NCI-H2227 treated with DMSO at 0.1 percent for 48 hours (cell line): ENCODE measurements at regions not wholly inside any gene's neighbourhood (a gene's known extent, or its start where the extent isn't known, plus 50 kb on each side); places are given as distances from the start of the nearest gene placed in this dataset.

Experiments
- DNase-seq: peaks from one replicate; lab custom pipeline; 2025; lab: John Stamatoyannopoulos, UW

GRCh38 chr6:19268117-19268516 is 569.1 kb upstream of the ID4 start:
- DNase-seq = no peak

DNA sequence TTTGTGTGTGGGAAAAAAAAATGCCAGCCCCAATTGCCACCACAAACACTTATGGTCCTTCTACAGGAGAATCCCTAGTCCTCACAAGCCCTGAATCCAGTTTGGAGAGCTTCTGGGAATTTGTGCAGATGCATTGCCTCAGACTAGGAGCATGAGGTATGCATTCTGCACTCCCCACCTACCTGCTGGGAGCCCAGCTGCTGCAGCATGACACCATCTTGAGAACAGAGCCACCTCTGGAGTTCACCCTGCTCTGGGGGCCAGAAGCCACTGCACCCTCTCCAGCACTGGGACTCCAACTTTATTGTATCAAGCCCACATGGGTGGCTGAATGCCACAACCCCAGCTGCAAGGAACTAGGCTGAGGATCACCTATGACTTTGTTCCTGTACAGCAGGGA is 568.5 kb upstream of the ID4 start:
- DNase-seq = no peak

GRCh38 chr6:19269341-19269898 is 567.8 kb upstream of the ID4 start:
- DNase-seq = no peak

DNA sequence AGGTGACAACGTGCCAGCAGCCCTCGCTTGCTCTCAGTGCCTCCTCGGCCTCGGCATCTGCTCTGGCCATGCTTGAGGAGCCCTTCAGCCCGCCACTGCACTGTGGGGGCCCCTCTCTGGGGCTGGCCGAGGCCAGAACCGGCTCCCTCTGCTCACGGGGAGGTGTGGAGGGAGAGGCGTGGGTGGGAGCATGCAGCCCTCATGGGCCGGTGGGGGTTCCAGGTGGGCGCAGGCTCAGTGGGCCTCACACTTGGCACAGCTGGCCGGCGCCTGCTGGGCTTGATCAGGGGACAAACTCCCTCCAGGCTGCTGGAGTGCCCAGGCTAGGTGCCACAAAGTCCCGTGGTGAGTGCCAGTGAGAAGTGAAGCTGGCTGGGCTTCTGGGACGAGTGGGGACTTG is 566.6 kb upstream of the ID4 start:
- DNase-seq = no peak

- DNase-seq = no peak
Measured at GRCh38 chr6:19279273-19279684, 557.9 kb upstream of the ID4 start.

GRCh38 chr6:19287928-19288327 is 549.2 kb upstream of the ID4 start:
- DNase-seq = no peak

GRCh38 chr6:19289457-19289856 is 547.7 kb upstream of the ID4 start:
- no peak for DNase-seq

DNA sequence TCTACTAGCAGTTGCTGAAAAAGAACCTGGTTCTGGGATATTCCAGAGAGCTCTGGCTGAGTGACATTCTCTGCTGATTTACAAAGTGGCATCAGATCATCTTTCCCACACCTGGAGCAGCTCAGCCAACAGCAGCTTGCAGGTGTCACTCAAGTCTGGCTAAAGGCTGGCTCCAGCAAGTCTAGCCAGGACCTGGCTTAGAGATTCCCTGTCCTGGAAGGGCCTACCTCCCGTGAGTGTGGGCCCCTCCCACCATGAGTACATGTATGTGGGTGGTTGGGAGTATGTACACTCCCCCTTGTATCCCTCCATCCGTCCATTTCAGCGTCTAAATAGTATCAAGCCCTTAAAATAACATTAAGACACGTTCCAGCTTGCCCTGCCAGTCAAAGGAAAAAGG is 539.3 kb upstream of the ID4 start:
- no peak for DNase-seq

DNA sequence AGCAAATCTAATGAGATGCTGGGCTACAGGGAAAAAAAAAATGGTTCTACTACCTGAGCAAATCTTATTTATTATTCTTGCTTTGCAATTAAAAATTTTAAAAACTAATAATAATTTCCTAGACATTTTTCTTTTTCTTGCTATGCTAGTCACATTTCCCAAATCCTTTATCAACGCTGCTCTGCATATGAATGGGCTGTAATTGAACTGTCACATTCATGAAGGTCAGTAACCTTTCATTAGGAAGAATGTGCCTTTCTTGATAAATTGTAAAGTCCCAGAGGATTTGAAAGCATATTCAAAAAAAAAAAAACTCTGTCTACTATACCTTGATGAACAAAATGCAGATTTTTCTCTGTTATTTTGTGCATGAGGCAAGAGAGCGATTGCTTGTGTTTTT is 538.7 kb upstream of the ID4 start:
- DNase-seq = no peak

GRCh38 chr6:19299129-19299528 is 538.0 kb upstream of the ID4 start:
- no peak for DNase-seq

DNA sequence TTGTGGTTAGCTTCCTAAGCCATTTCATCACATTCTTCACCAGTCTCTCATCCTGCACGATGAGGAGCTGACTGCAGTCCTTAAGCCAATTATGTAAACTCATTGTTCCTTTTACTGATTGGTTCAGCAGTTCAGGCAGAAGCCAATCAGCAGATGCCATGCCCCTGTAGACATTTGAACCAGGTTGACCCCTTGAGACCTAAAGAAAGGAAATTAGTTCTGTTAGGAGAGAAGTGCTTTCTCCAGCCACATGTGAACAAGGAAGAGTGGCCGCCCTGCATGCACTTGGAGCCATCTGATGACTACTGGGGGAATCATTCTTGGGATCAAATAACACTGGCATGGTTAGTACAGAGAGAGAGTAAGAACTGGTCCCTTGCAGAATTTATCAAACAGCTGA is 535.2 kb upstream of the ID4 start:
- no peak for DNase-seq

- no peak for DNase-seq
Measured at GRCh38 chr6:19303383-19303782, 533.8 kb upstream of the ID4 start.

- no peak for DNase-seq
Measured at GRCh38 chr6:19309661-19310060, 527.5 kb upstream of the ID4 start.

- DNase-seq = no peak
Measured at GRCh38 chr6:19311786-19312185, 525.4 kb upstream of the ID4 start.

- DNase-seq = no peak
Measured at GRCh38 chr6:19312241-19312978, 524.8 kb upstream of the ID4 start.

GRCh38 chr6:19317431-19317986 is 519.7 kb upstream of the ID4 start:
- DNase-seq = no peak

- no peak for DNase-seq
Measured at GRCh38 chr6:19319005-19319404, 518.2 kb upstream of the ID4 start.

DNA sequence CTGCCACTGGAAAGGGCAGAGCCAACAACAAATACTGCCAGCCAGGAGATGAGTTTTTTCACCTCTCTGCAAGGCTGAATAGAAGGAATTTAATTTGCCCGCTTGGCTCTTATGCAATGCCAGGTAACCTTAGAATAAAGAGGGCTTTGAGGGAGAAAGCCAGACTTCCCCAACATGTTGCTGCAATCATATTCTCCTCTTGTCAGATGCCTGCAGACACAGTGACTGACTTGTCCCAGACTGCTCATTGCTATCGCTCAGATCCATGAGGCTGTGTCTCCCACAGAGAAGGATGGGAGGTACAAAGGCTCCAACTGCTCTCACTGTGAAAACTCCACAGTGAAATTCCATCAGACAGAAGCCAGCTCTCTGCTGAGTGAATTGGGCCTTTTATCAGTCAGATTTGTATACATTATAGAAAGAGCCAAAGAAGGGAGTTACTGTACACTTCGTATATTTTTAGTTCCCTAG is 517.0 kb upstream of the ID4 start:
- DNase-seq = no peak

DNA sequence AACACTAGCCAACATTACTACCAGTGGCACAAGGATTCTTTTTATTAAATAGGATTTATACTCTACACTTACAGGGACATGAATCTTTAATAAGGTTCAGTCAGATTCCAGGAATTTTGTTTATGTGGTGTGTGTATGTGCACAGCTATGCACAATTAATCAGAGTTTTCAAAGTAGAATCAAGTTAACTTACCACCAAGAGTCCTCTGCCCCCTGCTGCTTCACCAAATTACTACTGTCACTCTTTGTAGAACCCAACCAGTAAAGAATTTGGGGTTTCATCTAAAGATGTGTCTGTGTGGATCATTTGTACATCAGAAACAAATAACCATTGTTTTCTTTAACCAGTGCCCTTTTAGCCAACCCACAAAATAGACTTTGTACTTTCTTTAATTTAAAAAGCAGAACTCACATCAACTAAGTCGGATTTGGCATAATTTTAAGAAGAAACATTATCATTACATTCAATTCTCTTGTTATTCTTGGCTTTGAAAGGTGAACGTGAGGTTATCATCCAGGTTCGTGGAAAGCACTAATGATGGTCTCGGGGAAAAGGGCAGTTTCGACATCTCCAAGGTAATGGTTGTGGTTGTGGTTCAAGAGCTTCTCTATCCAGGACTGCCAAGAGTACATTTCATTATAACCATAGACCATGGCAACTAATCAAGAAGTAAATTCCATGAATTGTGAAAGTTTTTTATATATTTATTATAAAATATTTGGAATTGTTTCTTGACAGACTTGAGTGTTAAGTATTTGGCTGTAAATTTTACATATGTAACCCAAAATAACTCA is 514.3 kb upstream of the ID4 start:
- DNase-seq = no peak

- no peak for DNase-seq
Measured at GRCh38 chr6:19324376-19324775, 512.8 kb upstream of the ID4 start.

DNA sequence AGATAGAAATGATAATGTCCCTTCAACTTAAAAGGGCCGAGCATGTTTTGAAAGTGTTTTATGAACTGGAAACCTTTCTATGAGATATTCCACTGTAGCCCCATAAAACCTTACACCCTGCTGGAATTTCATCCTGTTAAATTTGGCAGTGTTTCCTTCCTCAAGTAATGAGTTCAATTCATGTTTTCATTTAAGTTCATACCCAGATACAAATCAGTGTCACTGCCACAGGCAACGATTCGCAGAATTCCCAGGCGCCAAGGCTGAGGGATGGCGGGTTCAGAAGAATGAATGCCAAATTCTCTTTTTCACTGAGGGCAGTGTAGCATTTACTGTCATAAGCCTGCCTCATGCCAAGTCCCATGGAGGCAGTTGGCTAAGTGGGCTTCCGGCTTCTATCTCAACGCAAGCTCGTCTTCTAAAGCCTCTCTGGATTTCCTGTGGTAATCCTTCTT is 511.8 kb upstream of the ID4 start:
- no peak for DNase-seq

GRCh38 chr6:19327241-19327640 is 509.9 kb upstream of the ID4 start:
- DNase-seq = no peak

- DNase-seq = no peak
Measured at GRCh38 chr6:19327661-19328060, 509.5 kb upstream of the ID4 start.
